ENCODE measurements at regions not wholly inside any gene's neighbourhood (a gene's known extent, or its start where the extent isn't known, plus 50 kb on each side); places are given as distances from the start of the nearest gene placed in this dataset.

DNA sequence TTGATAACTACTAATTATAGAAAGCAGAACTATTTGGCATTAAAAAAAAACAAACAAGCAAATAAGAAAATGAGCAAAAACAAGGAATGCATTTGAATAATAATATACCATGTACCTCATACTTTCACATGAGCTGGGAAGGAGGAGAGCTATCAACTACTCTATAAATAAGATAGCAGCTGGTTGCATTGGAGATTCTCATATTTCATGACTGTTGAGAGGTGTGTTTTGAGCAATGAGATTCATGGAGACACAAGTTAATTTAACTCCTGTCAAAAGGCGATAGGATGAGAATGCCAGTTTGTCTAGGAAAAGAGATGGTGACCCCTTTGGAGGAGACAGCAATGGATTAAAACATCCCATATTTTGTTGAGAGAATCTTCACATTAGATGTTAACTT is 348.8 kb upstream of the SPTLC3 start:
- TF ChIP-seq, protein P1, sequence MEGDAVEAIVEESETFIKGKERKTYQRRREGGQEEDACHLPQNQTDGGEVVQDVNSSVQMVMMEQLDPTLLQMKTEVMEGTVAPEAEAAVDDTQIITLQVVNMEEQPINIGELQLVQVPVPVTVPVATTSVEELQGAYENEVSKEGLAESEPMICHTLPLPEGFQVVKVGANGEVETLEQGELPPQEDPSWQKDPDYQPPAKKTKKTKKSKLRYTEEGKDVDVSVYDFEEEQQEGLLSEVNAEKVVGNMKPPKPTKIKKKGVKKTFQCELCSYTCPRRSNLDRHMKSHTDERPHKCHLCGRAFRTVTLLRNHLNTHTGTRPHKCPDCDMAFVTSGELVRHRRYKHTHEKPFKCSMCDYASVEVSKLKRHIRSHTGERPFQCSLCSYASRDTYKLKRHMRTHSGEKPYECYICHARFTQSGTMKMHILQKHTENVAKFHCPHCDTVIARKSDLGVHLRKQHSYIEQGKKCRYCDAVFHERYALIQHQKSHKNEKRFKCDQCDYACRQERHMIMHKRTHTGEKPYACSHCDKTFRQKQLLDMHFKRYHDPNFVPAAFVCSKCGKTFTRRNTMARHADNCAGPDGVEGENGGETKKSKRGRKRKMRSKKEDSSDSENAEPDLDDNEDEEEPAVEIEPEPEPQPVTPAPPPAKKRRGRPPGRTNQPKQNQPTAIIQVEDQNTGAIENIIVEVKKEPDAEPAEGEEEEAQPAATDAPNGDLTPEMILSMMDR (IDR thresholded peaks at IDR 0.05; ENCODE audit: borderline replicate concordance, extremely low read depth, low read length, poor library complexity, severe bottlenecking), result no peak
- no peak for TF ChIP-seq EZH2 (IDR thresholded peaks at IDR 0.05; ENCODE audit: borderline replicate concordance, low read depth, low read length, severe bottlenecking)
